Osteoblast (primary cell): ENCODE measurements at regions not wholly inside any gene's neighbourhood (a gene's known extent, or its start where the extent isn't known, plus 50 kb on each side); places are given as distances from the start of the nearest gene placed in this dataset.

Source experiments
- DNase-seq: peaks from one replicate; pipeline ENCODE4 v3.0.0; 2011; ENCODE audit warnings: low spot score, mixed read lengths; ENCODE audit not compliant: insufficient read length; ENCODE audit errors: missing footprints
- H2AFZ ChIP-seq: 2 replicates; pipeline ENCODE4 v1.6.0; 2011; ENCODE audit warnings: mild to moderate bottlenecking, low read length
- H3K27ac ChIP-seq: 2 replicates; pipeline ENCODE4 v1.5.1; 2011; ENCODE audit warnings: mild to moderate bottlenecking, low read depth, low read length, moderate library complexity
- H3K27me3 ChIP-seq: 2 replicates; pipeline ENCODE4 v1.6.0; 2012; ENCODE audit warnings: mild to moderate bottlenecking, control low read depth, inconsistent platforms, low read length, moderate library complexity; ENCODE audit not compliant: insufficient read depth
- H3K36me3 ChIP-seq: 2 replicates; pipeline ENCODE4 v1.5.1; 2011; ENCODE audit warnings: mild to moderate bottlenecking, low read length, control low read depth, moderate library complexity; ENCODE audit not compliant: insufficient read depth
- H3K4me1 ChIP-seq: 2 replicates; pipeline ENCODE4 v1.5.1; 2011; ENCODE audit warnings: mild to moderate bottlenecking, low read length, control low read depth, moderate library complexity; ENCODE audit not compliant: insufficient read depth
- H3K4me2 ChIP-seq: 2 replicates; pipeline ENCODE4 v1.6.0; 2011; ENCODE audit warnings: mild to moderate bottlenecking, low read length; ENCODE audit not compliant: insufficient read depth
- H3K4me3 ChIP-seq: fragments of 200-600 bp; sonication (generic); 3 replicates; pipeline ENCODE4 v1.5.1; 2012; ENCODE audit warnings: mild to moderate bottlenecking, low read length, inconsistent platforms; ENCODE audit not compliant: insufficient read depth
- H3K79me2 ChIP-seq: 2 replicates; pipeline ENCODE4 v1.6.0; 2012; ENCODE audit warnings: mild to moderate bottlenecking, low read length, control low read depth, inconsistent platforms; ENCODE audit not compliant: insufficient read depth
- H3K9me3 ChIP-seq: 2 replicates; pipeline ENCODE4 v1.5.1; 2011; ENCODE audit warnings: low read depth, low read length, control low read depth
- H4K20me1 ChIP-seq: 2 replicates; pipeline ENCODE4 v1.6.0; 2012; ENCODE audit warnings: mild to moderate bottlenecking, low read length, control low read depth; ENCODE audit not compliant: insufficient read depth
- CTCF ChIP-seq: IDR thresholded peaks from 2 replicates; pipeline ENCODE4 v1.5.1; 2011; ENCODE audit warnings: mild to moderate bottlenecking, low read depth, low read length, moderate library complexity; ENCODE audit errors: extremely low read depth

DNA sequence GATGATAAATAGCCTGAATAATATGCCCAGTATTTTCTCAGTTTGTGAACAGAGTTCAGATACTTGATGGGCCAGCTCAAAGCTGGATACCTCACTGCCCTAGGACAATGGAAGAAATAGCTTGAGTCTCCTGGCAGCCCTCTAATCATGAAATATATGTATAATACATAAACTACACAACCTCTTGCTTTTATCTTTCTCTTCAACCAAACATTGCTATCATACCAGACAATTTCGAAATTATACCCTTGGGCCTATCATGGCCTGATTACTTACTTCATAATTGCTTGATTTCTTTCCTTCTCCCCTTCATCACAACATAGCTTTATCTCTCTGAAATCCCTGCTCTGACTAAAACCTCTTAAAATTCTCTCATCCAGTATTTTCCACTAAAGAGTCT lies 1144.9 kb upstream of the C9orf72 start:
- Histone ChIP-seq H3K27ac (no peak overlapping the region), H3K9me3 (no peaks in the 10 kb centered on the region), H3K79me2 (no peaks in the 10 kb centered on the region), H3K36me3 (no peaks in the 10 kb centered on the region), H3K4me2 (no peak overlapping the region), H2AFZ (no peak overlapping the region), H3K4me1 (no peaks in the 10 kb centered on the region), H3K27me3 (no peaks in the 10 kb centered on the region), H4K20me1 (no peaks in the 10 kb centered on the region), H3K4me3 (no peak overlapping the region)
- no peak for TF ChIP-seq CTCF
- no peak for DNase-seq

DNA sequence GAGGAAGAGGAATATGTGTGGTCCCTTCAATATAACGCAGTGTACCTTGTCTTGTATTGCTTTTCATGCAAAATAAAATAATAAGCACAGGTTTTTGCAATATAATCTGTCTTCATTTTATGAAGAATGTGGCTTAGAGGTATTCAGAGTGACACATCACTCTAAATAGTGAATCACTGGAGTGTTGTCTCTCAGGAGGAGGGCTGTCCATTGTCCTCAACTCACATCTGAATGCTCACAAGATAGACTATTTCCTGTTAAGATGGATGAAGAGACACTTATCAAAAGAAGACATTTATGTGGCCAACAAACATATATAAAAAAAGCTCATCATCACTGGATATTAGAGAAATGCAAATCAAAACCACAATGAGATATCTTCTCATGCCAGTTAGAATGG lies 1147.5 kb upstream of the C9orf72 start:
- H3K27ac ChIP-seq = no peak overlapping the region
- no peak overlapping the region for H2AFZ ChIP-seq
- H3K9me3 ChIP-seq = no peaks in the 10 kb centered on the region
- H3K36me3 ChIP-seq = no peaks in the 10 kb centered on the region
- H4K20me1 ChIP-seq = no peaks in the 10 kb centered on the region
- H3K4me2 ChIP-seq = no peak overlapping the region
- DNase-seq = no peak
- H3K79me2 ChIP-seq = no peaks in the 10 kb centered on the region
- no peak overlapping the region for H3K4me3 ChIP-seq
- no peaks in the 10 kb centered on the region for H3K27me3 ChIP-seq
- TF ChIP-seq CTCF = no peak
- H3K4me1 ChIP-seq = no peaks in the 10 kb centered on the region

- no peaks in the 10 kb centered on the region for H3K27me3 ChIP-seq
- no peak for DNase-seq
- H3K36me3 ChIP-seq = no peaks in the 10 kb centered on the region
- H3K79me2 ChIP-seq = no peaks in the 10 kb centered on the region
- no peak for TF ChIP-seq CTCF
- no peaks in the 10 kb centered on the region for H3K4me1 ChIP-seq
- peaks cover 2% of the 10 kb centered on the region for H3K9me3 ChIP-seq
- no peaks in the 10 kb centered on the region for H4K20me1 ChIP-seq
- no peak overlapping the region for H3K27ac ChIP-seq
- H3K4me2 ChIP-seq = no peak overlapping the region
- no peak overlapping the region for H3K4me3 ChIP-seq
- no peak overlapping the region for H2AFZ ChIP-seq
Measured at GRCh38 chr9:28730111-28730510, 1156.8 kb upstream of the C9orf72 start.

DNA sequence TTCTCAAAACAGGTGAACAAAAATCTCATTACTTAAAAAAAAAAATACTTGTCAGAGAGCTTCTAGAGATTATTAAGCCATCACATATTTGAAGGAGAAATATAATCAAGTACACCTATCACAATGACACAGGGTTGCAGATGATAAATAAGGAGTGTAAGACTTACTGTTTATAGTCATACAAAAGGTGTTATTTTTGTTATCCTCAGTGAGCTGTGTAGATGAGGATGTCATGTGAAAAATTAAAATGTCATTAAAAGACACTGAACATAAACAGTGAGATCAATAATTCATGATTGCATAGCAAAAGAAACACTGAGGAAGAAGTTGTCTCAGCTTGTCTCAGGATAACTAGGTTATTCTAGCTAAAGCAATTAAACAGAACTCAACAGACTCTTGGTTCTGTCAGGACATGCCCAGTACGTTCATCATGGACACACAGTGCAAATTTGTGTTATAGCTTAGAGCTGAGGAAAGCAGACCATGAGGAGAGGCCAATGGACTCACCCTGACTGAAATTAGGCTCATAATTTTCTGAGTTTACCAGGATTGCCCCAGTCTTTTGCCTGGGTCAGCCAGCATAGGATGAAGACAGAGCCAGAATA lies 1162.6 kb upstream of the C9orf72 start:
- Histone ChIP-seq H4K20me1 (no peaks in the 10 kb centered on the region), H3K9me3 (peaks cover 3% of the 10 kb centered on the region), H3K79me2 (no peaks in the 10 kb centered on the region), H3K4me1 (no peaks in the 10 kb centered on the region), H2AFZ (no peak overlapping the region), H3K36me3 (no peaks in the 10 kb centered on the region), H3K4me3 (no peak overlapping the region), H3K27ac (no peak overlapping the region), H3K27me3 (no peaks in the 10 kb centered on the region), H3K4me2 (no peak overlapping the region)
- no peak for DNase-seq
- TF ChIP-seq CTCF = no peak
